Kidney epithelial cell (primary cell): ENCODE measurements at regions not wholly inside any gene's neighbourhood (a gene's known extent, or its start where the extent isn't known, plus 50 kb on each side); places are given as distances from the start of the nearest gene placed in this dataset.

Experiments used
- DNase-seq: peaks from one replicate; pipeline ENCODE4 v3.0.0-alpha.2; 2010; ENCODE audit warnings: low read depth
- H3K27me3 ChIP-seq: 2 replicates; pipeline ENCODE4 v1.6.0; 2011; ENCODE audit warnings: low read length; ENCODE audit not compliant: control insufficient read depth, insufficient read depth
- H3K36me3 ChIP-seq: 2 replicates; pipeline ENCODE4 v1.5.1; 2011; ENCODE audit warnings: low read length; ENCODE audit not compliant: control insufficient read depth, insufficient read depth
- H3K4me3 ChIP-seq: 2 replicates; pipeline ENCODE4 v1.5.1; 2011; ENCODE audit warnings: low read depth, mild to moderate bottlenecking, control low read depth, low read length
- CTCF ChIP-seq: IDR thresholded peaks from 2 replicates; pipeline ENCODE4 v1.5.1; 2011; ENCODE audit warnings: mild to moderate bottlenecking, moderate library complexity, low read length, control low read depth, inconsistent platforms; ENCODE audit not compliant: insufficient read depth, poor library complexity, severe bottlenecking

- no peak for TF ChIP-seq CTCF
- Histone ChIP-seq H3K27me3 (no peaks in the 10 kb centered on the region), H3K36me3 (no peaks in the 10 kb centered on the region), H3K4me3 (no peak overlapping the region)
- DNase-seq, result no peak
Measured at GRCh38 chr1:231108516-231109302, 53.1 kb upstream of the TRIM67 start.

GRCh38 chr1:231107600-231108326 lies 54.1 kb upstream of the TRIM67 start:
- DNase-seq, result no peak
- Histone ChIP-seq H3K27me3 (no peaks in the 10 kb centered on the region), H3K4me3 (no peak overlapping the region), H3K36me3 (no peaks in the 10 kb centered on the region)
- TF ChIP-seq CTCF, result no peak

GRCh38 chr1:231107151-231107550 lies 54.7 kb upstream of the TRIM67 start:
- H3K4me3 ChIP-seq, result no peak overlapping the region
- no peaks in the 10 kb centered on the region for H3K36me3 ChIP-seq
- no peak for TF ChIP-seq CTCF
- no peaks in the 10 kb centered on the region for H3K27me3 ChIP-seq
- no peak for DNase-seq

- TF ChIP-seq CTCF, result no peak
- Histone ChIP-seq H3K4me3 (no peak overlapping the region), H3K27me3 (no peaks in the 10 kb centered on the region), H3K36me3 (no peaks in the 10 kb centered on the region)
- DNase-seq, result peak; percentile 14
Measured at GRCh38 chr1:231106347-231106746, 55.5 kb upstream of the TRIM67 start.

GRCh38 chr1:231104917-231105316 lies 56.9 kb upstream of the TRIM67 start:
- no peaks in the 10 kb centered on the region for H3K27me3 ChIP-seq
- H3K36me3 ChIP-seq, result no peaks in the 10 kb centered on the region
- DNase-seq, result no peak
- H3K4me3 ChIP-seq, result no peak overlapping the region
- no peak for TF ChIP-seq CTCF

- no peak for TF ChIP-seq CTCF
- no peak for DNase-seq
- H3K36me3 ChIP-seq, result no peaks in the 10 kb centered on the region
- H3K27me3 ChIP-seq, result no peaks in the 10 kb centered on the region
- H3K4me3 ChIP-seq, result no peak overlapping the region
Measured at GRCh38 chr1:231103961-231104360, 57.9 kb upstream of the TRIM67 start.
